ENCODE measurements at regions not wholly inside any gene's neighbourhood (a gene's known extent, or its start where the extent isn't known, plus 50 kb on each side); places are given as distances from the start of the nearest gene placed in this dataset.
A peak's percentile ranks its signal among the peaks of the same experiment; 100 is the strongest.

DNA sequence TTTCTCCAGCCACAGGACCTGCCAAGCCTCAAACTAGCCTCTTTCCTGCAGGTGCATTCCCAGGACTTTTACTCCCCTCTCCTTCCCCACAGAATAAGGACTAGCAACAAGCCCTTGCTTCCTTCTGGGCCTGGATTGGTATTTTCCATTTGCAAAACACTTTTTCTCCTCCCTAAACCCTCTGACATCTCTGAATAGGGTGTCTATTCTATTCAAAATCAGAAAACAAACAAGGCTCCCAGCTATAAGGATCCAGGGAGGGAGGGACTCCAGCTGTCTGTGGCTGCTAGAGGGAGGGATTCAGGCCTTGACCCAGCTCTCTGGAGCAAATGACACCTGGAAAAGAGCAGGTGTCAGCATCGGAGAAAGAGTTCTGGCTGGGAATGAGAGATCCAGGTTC is 168.5 kb upstream of the BDNF start:
- Histone ChIP-seq H3K4me1 (no peaks in the 10 kb centered on the region), H3K27me3 (no peaks in the 10 kb centered on the region), H3K27ac (no peak overlapping the region), H3K4me3 (no peak overlapping the region), H3K9me3 (peaks cover 0 to 3% of the 10 kb centered on the region in 2 donors), H3K36me3 (no peaks in the 10 kb centered on the region)
- ATAC-seq (no peak), DNase-seq (no peak)
- intact Hi-C loops (cut with DNase I) = no loop called here
- TF ChIP-seq, protein P1, sequence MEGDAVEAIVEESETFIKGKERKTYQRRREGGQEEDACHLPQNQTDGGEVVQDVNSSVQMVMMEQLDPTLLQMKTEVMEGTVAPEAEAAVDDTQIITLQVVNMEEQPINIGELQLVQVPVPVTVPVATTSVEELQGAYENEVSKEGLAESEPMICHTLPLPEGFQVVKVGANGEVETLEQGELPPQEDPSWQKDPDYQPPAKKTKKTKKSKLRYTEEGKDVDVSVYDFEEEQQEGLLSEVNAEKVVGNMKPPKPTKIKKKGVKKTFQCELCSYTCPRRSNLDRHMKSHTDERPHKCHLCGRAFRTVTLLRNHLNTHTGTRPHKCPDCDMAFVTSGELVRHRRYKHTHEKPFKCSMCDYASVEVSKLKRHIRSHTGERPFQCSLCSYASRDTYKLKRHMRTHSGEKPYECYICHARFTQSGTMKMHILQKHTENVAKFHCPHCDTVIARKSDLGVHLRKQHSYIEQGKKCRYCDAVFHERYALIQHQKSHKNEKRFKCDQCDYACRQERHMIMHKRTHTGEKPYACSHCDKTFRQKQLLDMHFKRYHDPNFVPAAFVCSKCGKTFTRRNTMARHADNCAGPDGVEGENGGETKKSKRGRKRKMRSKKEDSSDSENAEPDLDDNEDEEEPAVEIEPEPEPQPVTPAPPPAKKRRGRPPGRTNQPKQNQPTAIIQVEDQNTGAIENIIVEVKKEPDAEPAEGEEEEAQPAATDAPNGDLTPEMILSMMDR (IDR thresholded peaks at IDR 0.05) = no peak

DNA sequence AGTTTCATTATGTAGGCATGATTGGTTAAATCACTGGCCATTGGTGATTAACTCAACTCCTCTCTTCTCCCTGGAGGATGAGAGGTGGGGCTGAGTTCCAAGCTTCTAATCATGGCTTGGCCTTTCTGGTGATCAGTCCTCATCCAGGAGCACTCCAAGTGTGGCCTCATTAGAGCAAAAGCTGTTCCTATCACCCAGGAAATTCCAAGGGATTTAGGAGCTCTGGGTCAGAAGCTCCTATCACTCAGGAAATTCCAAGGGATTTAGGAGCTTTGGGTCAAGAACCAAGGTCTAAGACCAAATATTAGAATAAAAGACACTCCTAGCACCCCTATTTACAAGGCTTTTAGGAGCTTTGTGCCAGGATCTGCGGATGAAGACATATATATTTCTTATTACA is 168.0 kb upstream of the BDNF start:
- ATAC-seq (no peak), DNase-seq (no peak)
- intact Hi-C loops (cut with DNase I) = no loop called here
- Histone ChIP-seq H3K4me1 (no peaks in the 10 kb centered on the region), H3K9me3 (peaks cover 0 to 3% of the 10 kb centered on the region in 2 donors), H3K4me3 (no peak overlapping the region), H3K36me3 (no peaks in the 10 kb centered on the region), H3K27me3 (no peaks in the 10 kb centered on the region), H3K27ac (no peak overlapping the region)
- TF ChIP-seq, protein P1 (IDR thresholded peaks at IDR 0.05) = no peak

DNA sequence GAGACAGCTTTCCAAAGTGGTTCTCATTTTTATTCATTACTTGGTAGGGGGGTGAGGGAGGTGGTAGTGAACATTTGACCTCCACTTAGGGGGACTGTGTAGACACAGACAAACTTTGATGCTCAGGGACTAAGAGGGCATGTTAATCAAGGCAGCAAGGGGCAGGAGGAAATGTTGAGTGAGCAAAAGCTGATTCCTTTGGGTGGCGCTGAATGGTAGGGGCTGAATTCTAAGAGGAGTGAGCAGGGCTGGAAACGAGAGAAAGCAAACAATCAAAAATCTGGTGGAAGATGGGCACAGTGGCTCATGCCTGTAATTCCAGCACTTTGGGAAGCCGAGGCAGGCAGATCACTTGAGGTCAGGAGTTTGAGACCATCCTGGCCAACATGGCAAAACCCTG is 164.8 kb upstream of the BDNF start:
- Histone ChIP-seq H3K27ac (no peak overlapping the region), H3K9me3 (no peaks in the 10 kb centered on the region), H3K4me3 (no peak overlapping the region), H3K36me3 (no peaks in the 10 kb centered on the region), H3K4me1 (no peaks in the 10 kb centered on the region), H3K27me3 (no peaks in the 10 kb centered on the region)
- intact Hi-C loops (cut with DNase I) = no loop called here
- TF ChIP-seq, protein P1 (IDR thresholded peaks at IDR 0.05) = no peak
- DNase-seq = no peak
- ATAC-seq = no peak

DNA sequence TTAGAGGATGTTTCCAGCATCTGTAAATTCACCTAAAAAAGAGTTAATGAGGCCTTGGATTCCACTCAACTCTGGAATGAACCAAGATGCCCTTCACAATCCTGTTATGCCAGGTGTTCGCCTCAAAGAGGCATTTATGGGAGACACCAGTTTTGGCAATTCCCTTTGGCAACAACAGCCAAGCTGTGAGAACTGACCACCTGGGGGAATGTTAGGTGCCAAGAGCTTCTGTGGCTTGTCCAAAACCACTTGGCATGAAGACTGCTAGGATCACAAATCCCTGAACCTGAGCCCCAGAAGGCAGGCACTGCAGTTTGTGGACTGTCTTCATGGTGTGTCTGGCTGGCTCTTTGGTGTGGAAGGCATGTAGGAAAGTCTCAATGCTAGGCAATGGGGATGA is 164.4 kb upstream of the BDNF start:
- Histone ChIP-seq H3K27me3 (no peaks in the 10 kb centered on the region), H3K9me3 (no peaks in the 10 kb centered on the region), H3K4me1 (no peaks in the 10 kb centered on the region), H3K4me3 (no peak overlapping the region), H3K27ac (no peak overlapping the region), H3K36me3 (no peaks in the 10 kb centered on the region)
- no peak for ATAC-seq
- no peak for DNase-seq
- intact Hi-C loops (cut with DNase I) = no loop called here
- TF ChIP-seq, protein P1 (IDR thresholded peaks at IDR 0.05) = no peak

DNA sequence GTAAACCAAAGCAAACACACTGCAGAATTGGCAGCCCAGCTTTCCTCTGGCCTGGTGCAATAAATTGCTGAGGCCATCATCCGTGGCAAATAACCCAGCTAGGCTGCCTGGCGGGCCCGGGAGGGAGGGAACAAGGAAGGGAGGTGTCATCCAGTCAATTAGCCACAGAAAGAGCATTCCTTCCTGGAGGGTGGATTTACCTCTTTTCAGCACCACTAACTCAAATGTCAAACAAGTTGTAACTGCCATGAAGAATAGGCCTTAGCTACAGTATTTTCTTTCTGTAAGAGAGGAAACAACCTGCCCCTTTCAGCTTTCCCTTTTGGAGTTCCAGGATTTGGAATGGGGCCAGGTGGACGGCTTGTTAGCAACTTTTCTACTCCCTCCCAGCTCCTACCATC is 163.8 kb upstream of the BDNF start:
- Histone ChIP-seq H3K27me3 (no peaks in the 10 kb centered on the region), H3K27ac (no peak overlapping the region), H3K9me3 (no peaks in the 10 kb centered on the region), H3K4me3 (no peak overlapping the region), H3K36me3 (no peaks in the 10 kb centered on the region), H3K4me1 (no peaks in the 10 kb centered on the region)
- TF ChIP-seq, protein P1 (IDR thresholded peaks at IDR 0.05) = no peak
- intact Hi-C loops (cut with DNase I) = no loop called here
- DNase-seq (peak in 1 of 4 donors; percentile 34), ATAC-seq (no peak)

All from left lung (tissue), 4 donors.